Left ventricle myocardium superior (tissue), 1 donor: ENCODE measurements at regions not wholly inside any gene's neighbourhood (a gene's known extent, or its start where the extent isn't known, plus 50 kb on each side); places are given as distances from the start of the nearest gene placed in this dataset.
"Not testable (repeated sequence)": the region's sequence is repeated elsewhere in the genome, so short reads cannot be mapped to it uniquely, and the experiment has no call there.

Experiments
- ATAC-seq: fragments of 200-7000 bp; cut with Tn5 transposase; one replicate; pipeline ENCODE4 v1.9.1; 2020; ENCODE audit warnings: mild to moderate bottlenecking, moderate library complexity
- DNase-seq: peaks from one replicate; pipeline ENCODE4 v3.0.0-alpha.2; 2020
- intact Hi-C: fragments of 100-400 bp; cut with micrococcal nuclease; formaldehyde crosslinking; loops from one replicate; pipeline ENCODE4 v1.11.0; 2022
- donor health status: DM: no; HTN: yes; CAD: no; lungs with severe emphysema.

GRCh38 chr5:159807586-159807985 lies 108.7 kb upstream of the ADRA1B start:
- ATAC-seq: no peak
- DNase-seq: no peak
- intact Hi-C loops: no loop called here

- no peak for DNase-seq
- intact Hi-C loops: no loop called here
- no peak for ATAC-seq
Observed at GRCh38 chr5:159811712-159812111, 104.6 kb upstream of the ADRA1B start.

DNA sequence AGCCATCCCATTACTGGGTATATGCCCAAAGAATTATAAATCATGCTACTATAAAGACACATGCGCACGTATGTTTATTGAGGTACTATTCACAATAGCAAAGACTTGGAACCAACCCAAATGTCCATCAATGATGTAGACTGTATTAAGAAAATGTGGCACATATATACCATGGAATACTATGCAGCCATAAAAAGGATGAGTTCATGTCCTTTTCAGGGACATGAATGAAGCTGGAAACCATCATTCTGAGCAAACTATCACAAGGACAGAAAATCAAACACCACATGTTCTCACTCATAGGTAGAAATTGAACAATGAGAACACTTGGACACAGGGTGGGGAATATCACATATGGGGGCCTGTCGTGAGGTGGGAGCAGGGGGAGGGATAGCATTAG lies 103.5 kb upstream of the ADRA1B start:
- ATAC-seq, DNase-seq, intact Hi-C loops: not testable (repeated sequence)

DNA sequence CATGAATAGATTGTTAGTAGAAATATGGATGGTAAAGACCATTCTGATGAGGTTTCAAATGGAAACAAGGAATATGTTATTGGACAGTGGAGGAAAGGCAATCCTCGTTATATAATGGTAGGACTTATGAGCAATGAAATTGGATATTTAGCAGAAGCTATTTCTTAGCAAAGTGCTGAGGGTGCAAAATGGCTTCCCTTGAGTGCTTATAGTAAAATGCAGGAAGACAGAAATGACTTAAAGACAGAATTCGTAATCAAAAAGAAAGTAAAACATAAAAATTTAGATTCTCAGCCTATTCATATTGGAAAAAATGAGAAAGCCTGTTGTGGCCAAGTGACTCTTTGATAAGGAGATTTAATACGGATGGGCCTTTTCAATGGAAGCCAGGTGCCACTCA lies 102.1 kb upstream of the ADRA1B start:
- DNase-seq (no peak), ATAC-seq (no peak)
- intact Hi-C loops: no loop called here

DNA sequence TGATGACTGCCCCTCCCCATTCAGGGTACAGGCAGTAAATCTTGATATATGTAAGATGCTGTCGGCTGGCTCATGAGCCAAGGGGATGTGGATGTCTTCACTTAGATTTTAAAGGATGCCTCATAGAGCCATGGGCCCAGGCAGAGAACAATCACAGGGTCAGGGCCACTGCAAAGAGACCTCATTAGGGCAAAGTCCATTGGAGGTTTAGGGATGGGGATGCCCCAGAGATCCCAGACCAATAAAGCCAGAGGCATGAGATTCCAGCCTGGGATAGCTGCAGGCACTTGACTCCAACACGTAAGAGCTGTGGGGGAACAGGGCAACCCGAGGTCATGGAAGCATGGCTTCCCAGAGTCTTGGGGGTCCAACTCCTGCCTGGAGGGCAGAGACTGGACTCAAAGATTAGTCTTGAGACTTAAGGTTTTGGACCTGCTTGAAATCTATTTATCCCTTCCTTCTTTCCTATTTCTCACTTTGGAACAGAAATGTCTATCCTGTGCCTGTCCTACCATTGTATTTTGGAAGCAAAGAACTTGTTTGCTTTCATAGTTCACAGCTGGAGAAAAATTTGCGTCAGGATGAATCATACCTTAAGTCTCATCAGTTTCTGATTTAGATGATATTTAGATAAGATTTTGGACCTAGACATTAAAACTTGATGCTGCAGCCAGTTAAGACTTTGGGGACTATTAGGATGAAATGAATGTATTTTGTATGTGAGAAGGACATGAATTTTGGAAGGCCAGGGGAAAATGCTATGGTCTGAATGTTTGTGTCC lies 101.3 kb upstream of the ADRA1B start:
- ATAC-seq (no peak), DNase-seq (no peak)
- intact Hi-C loops: no loop called here

- DNase-seq (no peak), ATAC-seq (no peak)
Observed at GRCh38 chr5:159817262-159818029, 98.8 kb upstream of the ADRA1B start.

DNA sequence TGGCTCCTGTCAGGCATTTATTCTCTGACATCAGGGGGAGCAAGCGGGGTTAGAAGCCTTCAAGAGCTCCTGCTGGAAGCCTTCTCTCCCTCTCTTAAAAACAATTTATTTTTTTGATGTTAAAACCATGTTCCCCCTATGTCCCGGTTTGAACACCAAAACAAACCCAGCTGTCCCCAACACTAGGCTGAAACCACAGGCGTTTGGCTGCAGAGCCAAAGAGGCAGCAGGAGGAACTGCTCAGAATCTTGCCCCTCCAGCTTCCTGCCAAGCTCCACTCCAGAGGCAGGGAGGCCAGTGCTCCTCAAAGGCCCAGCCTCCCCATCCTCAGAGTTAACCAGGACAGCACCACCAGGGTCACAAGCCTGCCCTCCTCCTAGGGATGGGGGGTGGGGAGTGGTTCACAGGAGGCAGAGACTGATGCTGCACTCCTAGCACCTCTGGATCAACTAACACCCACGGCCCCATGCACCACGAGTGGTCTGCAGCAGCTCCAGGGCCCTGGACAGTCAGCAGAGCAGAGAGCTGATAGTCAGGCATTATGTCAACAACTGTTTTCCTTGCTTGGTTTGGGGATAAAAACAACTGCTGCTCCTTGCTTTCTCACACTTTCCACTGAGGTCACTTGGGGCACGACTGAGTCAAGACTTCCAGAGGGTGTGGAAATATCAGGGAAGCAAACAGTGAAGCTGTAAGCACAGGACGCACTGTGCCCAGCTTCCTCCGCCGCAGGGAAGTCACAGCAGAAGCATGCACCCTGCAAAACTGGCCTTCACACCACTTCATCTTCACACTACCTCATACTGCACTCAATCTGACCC lies 96.5 kb upstream of the ADRA1B start:
- intact Hi-C loops: no loop called here
- ATAC-seq: peak; percentile 94

More at GRCh38 chr5:159817262-159818029, 98.8 kb upstream of the ADRA1B start:
- intact Hi-C loops: no loop called here

GRCh38 chr5:159820692-159821091 lies 95.6 kb upstream of the ADRA1B start:
- DNase-seq: no peak
- no peak for ATAC-seq
- intact Hi-C loops: no loop called here

More for the DNA sequence above, 96.5 kb upstream of the ADRA1B start:
- peak; percentile 78 for DNase-seq

GRCh38 chr5:159821461-159821940 lies 94.8 kb upstream of the ADRA1B start:
- intact Hi-C loops: no loop called here

GRCh38 chr5:159824188-159825161 lies 91.8 kb upstream of the ADRA1B start:
- intact Hi-C loops: no loop called here
- ATAC-seq: no peak
- DNase-seq: no peak

More at GRCh38 chr5:159821461-159821940, 94.8 kb upstream of the ADRA1B start:
- DNase-seq: no peak
- no peak for ATAC-seq

- DNase-seq (no peak), ATAC-seq (peak; percentile 78)
- intact Hi-C loops: no loop called here
Observed at GRCh38 chr5:159825551-159826051, 90.7 kb upstream of the ADRA1B start.

GRCh38 chr5:159826351-159827214 lies 89.7 kb upstream of the ADRA1B start:
- intact Hi-C loops: no loop called here
- DNase-seq (no peak), ATAC-seq (peak; percentile 84)

GRCh38 chr5:159827861-159828260 lies 88.4 kb upstream of the ADRA1B start:
- no peak for DNase-seq
- ATAC-seq: no peak
- intact Hi-C loops: no loop called here

GRCh38 chr5:159832073-159832472 lies 84.2 kb upstream of the ADRA1B start:
- no peak for DNase-seq
- ATAC-seq: no peak
- intact Hi-C loops: no loop called here

DNA sequence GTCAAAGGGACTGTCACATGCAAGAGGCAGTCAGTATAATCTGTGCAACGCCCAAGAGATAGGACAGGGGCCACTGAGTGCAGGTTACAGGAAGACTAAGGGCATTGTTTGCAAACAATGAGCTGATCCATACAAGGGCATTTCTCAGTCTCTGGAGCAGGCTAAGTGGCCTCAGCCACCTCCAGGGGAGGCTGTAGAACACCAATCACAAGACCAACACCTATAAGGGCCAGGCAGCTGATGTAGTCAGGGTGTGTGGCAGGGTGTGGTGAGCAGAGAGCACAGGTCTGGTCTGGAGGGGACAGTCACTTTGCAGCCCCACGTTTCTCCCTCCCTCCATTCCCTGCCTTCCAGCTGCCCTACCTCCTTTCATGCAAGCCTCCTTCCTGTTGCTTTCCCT lies 83.2 kb upstream of the ADRA1B start:
- ATAC-seq (no peak), DNase-seq (no peak)
- intact Hi-C loops: no loop called here

DNA sequence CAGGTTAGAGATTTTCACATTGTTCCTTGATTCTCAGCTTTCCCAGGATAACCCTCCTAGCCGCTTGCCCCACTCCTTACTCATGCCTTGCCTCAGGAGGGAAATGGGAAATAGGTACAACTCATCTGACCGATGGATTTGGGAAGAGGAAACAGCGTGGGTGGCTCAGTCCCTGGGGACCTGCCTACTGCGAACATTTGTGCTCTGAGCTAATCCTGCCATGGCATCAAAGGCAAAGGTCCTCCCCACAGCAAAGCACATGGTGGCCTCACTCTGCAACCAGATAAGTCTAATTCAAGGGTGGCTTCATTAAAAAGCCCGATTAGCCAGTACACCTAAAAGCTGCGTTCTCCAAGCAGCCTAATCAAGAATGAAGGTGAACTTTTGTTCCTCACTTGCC lies 82.4 kb upstream of the ADRA1B start:
- ATAC-seq (no peak), DNase-seq (no peak)
- intact Hi-C loops: no loop called here

- intact Hi-C loops: no loop called here
- DNase-seq (no peak), ATAC-seq (no peak)
Observed at GRCh38 chr5:159835548-159835947, 80.7 kb upstream of the ADRA1B start.
